IMR-90 (cell line): ENCODE measurements at regions not wholly inside any gene's neighbourhood (a gene's known extent, or its start where the extent isn't known, plus 50 kb on each side); places are given as distances from the start of the nearest gene placed in this dataset.

ENCODE experiments used
- ATAC-seq: fragments of 200-7000 bp; cut with Tn5 transposase; 2 replicates; pipeline ENCODE4 v1.9.1; 2020; ENCODE audit warnings: low read depth, mild to moderate bottlenecking, moderate library complexity
- BruUV-seq: library from RNA; stranded (reverse); fragments of 400-500 nt; replicated peaks from 2 replicates; lab custom pipeline; 2021; lab: Mats Ljungman, UMichigan
- CTCF ChIA-PET: fragments of 300-600 bp; formaldehyde crosslinking; extraction: SDS; loops from one replicate; lab custom pipeline; 2021; ENCODE audit warnings: antibody characterized with exemption; lab: Yijun Ruan, JAX
- POLR2A ChIA-PET: fragments of 300-600 bp; sonication (Branson Sonifier 250); formaldehyde crosslinking; loops from one replicate; lab custom pipeline; 2022; ENCODE audit warnings: antibody characterized with exemption; ENCODE audit not compliant: unreplicated experiment; lab: Charles Lee
- DNase-seq: peaks from one replicate; pipeline ENCODE4 v3.0.0; 2013
- H2AFZ ChIP-seq: replicated peaks from 2 replicates; pipeline ENCODE3; 2013; ENCODE audit warnings: low read length, mild to moderate bottlenecking; ENCODE audit not compliant: poor library complexity
- H2AK5ac ChIP-seq: 2 replicates; pipeline ENCODE4 v1.6.1; 2013; ENCODE audit warnings: low read depth, low read length, inconsistent platforms
- H2AK9ac ChIP-seq: replicated peaks from 2 replicates; pipeline ENCODE3; 2013; ENCODE audit warnings: mild to moderate bottlenecking, low read depth, low read length, moderate library complexity; ENCODE audit not compliant: poor library complexity
- H2BK120ac ChIP-seq: 2 replicates; pipeline ENCODE4 v1.6.1; 2013; ENCODE audit warnings: low read depth, low read length, inconsistent platforms
- H2BK15ac ChIP-seq: 3 replicates; pipeline ENCODE4 v1.6.1; 2013; ENCODE audit warnings: low read depth, low read length, inconsistent platforms
- H2BK20ac ChIP-seq: 2 replicates; pipeline ENCODE4 v1.6.1; 2013; ENCODE audit warnings: low read depth, mild to moderate bottlenecking, inconsistent platforms, low read length, moderate library complexity
- H2BK5ac ChIP-seq: 2 replicates; pipeline ENCODE4 v1.6.1; 2013; ENCODE audit warnings: mild to moderate bottlenecking, low read depth, low read length, inconsistent platforms; ENCODE audit not compliant: poor library complexity, severe bottlenecking
- H3K14ac ChIP-seq: replicated peaks from 2 replicates; pipeline ENCODE4 v1.6.1; 2013; ENCODE audit warnings: low read depth, low read length, inconsistent platforms
- H3K18ac ChIP-seq: 2 replicates; pipeline ENCODE4 v1.6.1; 2013; ENCODE audit warnings: low read depth, low read length, control low read depth
- H3K23ac ChIP-seq: 2 replicates; pipeline ENCODE4 v1.6.1; 2013; ENCODE audit warnings: low read depth, low read length, inconsistent platforms
- H3K27ac ChIP-seq: 2 replicates; pipeline ENCODE4 v1.5.1; 2013; ENCODE audit warnings: mild to moderate bottlenecking, control low read depth, low read length; ENCODE audit not compliant: insufficient read depth
- H3K27me3 ChIP-seq: 2 replicates; pipeline ENCODE4 v1.6.1; 2013; ENCODE audit warnings: low read length; ENCODE audit not compliant: control insufficient read depth, insufficient read depth
- H3K36me3 ChIP-seq: 2 replicates; pipeline ENCODE4 v1.6.1; 2013; ENCODE audit warnings: low read length, mixed read lengths; ENCODE audit not compliant: control insufficient read depth, insufficient read depth
- H3K4ac ChIP-seq: 2 replicates; pipeline ENCODE4 v1.6.1; 2013; ENCODE audit warnings: low read depth, low read length, inconsistent platforms
- H3K4me1 ChIP-seq: 2 replicates; pipeline ENCODE4 v1.6.1; 2013; ENCODE audit warnings: low read length, mixed read lengths; ENCODE audit not compliant: control insufficient read depth, insufficient read depth
- H3K4me2 ChIP-seq: 2 replicates; pipeline ENCODE4 v1.6.1; 2013; ENCODE audit warnings: low read depth, mild to moderate bottlenecking, control low read depth, low read length, moderate library complexity
- H3K4me3 ChIP-seq: 2 replicates; pipeline ENCODE4 v1.5.1; 2013; ENCODE audit warnings: low read depth, mild to moderate bottlenecking, control low read depth, low read length, moderate library complexity; ENCODE audit not compliant: insufficient read depth
- H3K56ac ChIP-seq: 2 replicates; pipeline ENCODE4 v1.6.1; 2013; ENCODE audit warnings: low read length, inconsistent platforms; ENCODE audit not compliant: insufficient read depth; ENCODE audit errors: extremely low read depth
- H3K79me1 ChIP-seq, 2 experiments: 2 replicates each; pipeline ENCODE4 v1.6.1; 2013; ENCODE audit warnings: low read length in 2 of 2, inconsistent platforms in 1 of 2, low read depth in 1 of 2
- H3K9ac ChIP-seq: 2 replicates; pipeline ENCODE4 v1.6.1; 2013; ENCODE audit warnings: low read depth, low read length, control low read depth
- H3K9me1 ChIP-seq: 2 replicates; pipeline ENCODE4 v1.6.1; 2013; ENCODE audit warnings: low read length, inconsistent platforms; ENCODE audit not compliant: insufficient read depth
- H3K9me3 ChIP-seq: 2 replicates; pipeline ENCODE4 v1.6.1; 2013; ENCODE audit warnings: low read length; ENCODE audit not compliant: control insufficient read depth, insufficient read depth
- H4K20me1 ChIP-seq: 2 replicates; pipeline ENCODE4 v1.6.1; 2013; ENCODE audit warnings: low read length, inconsistent platforms; ENCODE audit not compliant: insufficient read depth
- H4K5ac ChIP-seq: 2 replicates; pipeline ENCODE4 v1.6.1; 2013; ENCODE audit warnings: mild to moderate bottlenecking, low read depth, low read length, control low read depth
- H4K8ac ChIP-seq, 2 experiments: 2 replicates each; pipeline ENCODE4 v1.6.1; 2013; ENCODE audit warnings: low read depth in 2 of 2, low read length in 2 of 2, control low read depth in 1 of 2, inconsistent platforms in 1 of 2
- H4K91ac ChIP-seq: 2 replicates; pipeline ENCODE4 v1.6.1; 2013; ENCODE audit warnings: low read depth, low read length, inconsistent platforms; ENCODE audit not compliant: insufficient read depth
- BHLHE40 ChIP-seq: fragments of 150-350 bp; IDR thresholded peaks from 2 replicates; pipeline ENCODE4 v1.6.1; 2016; ENCODE audit warnings: mild to moderate bottlenecking, low read depth, low read length
- CHD1 ChIP-seq: IDR thresholded peaks from 2 replicates; pipeline ENCODE4 v1.6.1; 2012; ENCODE audit warnings: low read depth, low read length, improper control_type of control experiment
- CTCF ChIP-seq: conservative IDR thresholded peaks from 2 replicates; pipeline ENCODE4 v1.5.1; 2012; ENCODE audit warnings: mild to moderate bottlenecking, low read depth, low read length, improper control_type of control experiment
- ELK1 ChIP-seq: fragments of 150-350 bp; IDR thresholded peaks from 2 replicates; pipeline ENCODE4 v1.6.1; 2016; ENCODE audit warnings: low read depth, mild to moderate bottlenecking, low read length, moderate library complexity, borderline replicate concordance
- FOS ChIP-seq: fragments of 150-350 bp; IDR thresholded peaks from 2 replicates; pipeline ENCODE4 v1.6.1; 2016; ENCODE audit warnings: low read depth, low read length
- SMC3 ChIP-seq: fragments of 150-350 bp; IDR thresholded peaks from 2 replicates; pipeline ENCODE4 v1.6.1; 2016; ENCODE audit warnings: low read depth, mild to moderate bottlenecking, antibody characterized with exemption, low read length, moderate library complexity
- USF2 ChIP-seq: fragments of 150-350 bp; IDR thresholded peaks from 2 replicates; pipeline ENCODE4 v1.6.1; 2017; ENCODE audit warnings: mild to moderate bottlenecking, antibody characterized with exemption, low read length, low read depth
- dilution Hi-C: fragments of 300-500 bp; cut with HindIII; formaldehyde crosslinking; loops from one replicate; pipeline ENCODE4 v1.14.3; 2018; ENCODE audit warnings: low sequenced_read_pairs; ENCODE audit not compliant: unreplicated experiment
- in situ Hi-C: fragments of 300-500 bp; cut with MboI; formaldehyde crosslinking; loops from 3 replicates; pipeline ENCODE4 v1.14.3; 2019; ENCODE audit warnings: low sequenced_read_pairs, inconsistent platforms, mixed read lengths
- intact Hi-C: fragments of 100-400 bp; cut with micrococcal nuclease; formaldehyde crosslinking; loops from 2 replicates; pipeline ENCODE4 v1.10.0; 2022

GRCh38 chr1:55735106-55735505 lies 519.9 kb upstream of the USP24 start:
- ATAC-seq (peak; percentile 56), DNase-seq (no peak)
- H3K4me1 ChIP-seq, result peaks cover 3% of the 10 kb centered on the region; the same call in 1 of the 2 replicates
- in situ Hi-C loops (loop anchor here (10.0 kb wide), 1 partner anchor 840 kb away; the partner anchor contains the start of gene PLPP3), intact Hi-C loops (no loop called here), dilution Hi-C loops (no loop called here)
- H3K79me1 ChIP-seq, result no peaks in the 10 kb centered on the region
- peak overlapping the region; percentile 85 for H3K4ac ChIP-seq
- peak overlapping the region; percentile 94 for H3K18ac ChIP-seq
- no peaks in the 10 kb centered on the region for H3K27me3 ChIP-seq
- POLR2A ChIA-PET, result no interaction called here
- peak overlapping the region; percentile 31; the same call in 1 of the 2 replicates for H2AK5ac ChIP-seq
- no peak overlapping the region for H2AK9ac ChIP-seq
- no peak overlapping the region for H3K23ac ChIP-seq
- peak overlapping the region; percentile 91 for H4K5ac ChIP-seq
- no peak overlapping the region for H3K4me3 ChIP-seq
- no TSS peak for BruUV-seq
- no peak for TF ChIP-seq SMC3
- no peak for TF ChIP-seq CHD1
- no peak for TF ChIP-seq ELK1
- TF ChIP-seq CTCF, result no peak
- no peak for TF ChIP-seq USF2
- TF ChIP-seq BHLHE40, result no peak
- TF ChIP-seq FOS, result no peak
- 0 out of 2 replicates have a peak, but pooled peaks cover 4% of the 10 kb centered on the region for H3K9me1 ChIP-seq
- no peak overlapping the region for H3K4me2 ChIP-seq
- no peak overlapping the region for H3K56ac ChIP-seq
- peak overlapping the region; percentile 15 to 57; a peak in 3 of 4 replicates for H4K8ac ChIP-seq
- peak overlapping the region; percentile 63 for H2AFZ ChIP-seq
- H3K14ac ChIP-seq, result peak overlapping the region; percentile 91
- peak overlapping the region; percentile 63 for H2BK5ac ChIP-seq
- no peaks in the 10 kb centered on the region for H4K20me1 ChIP-seq
- H3K27ac ChIP-seq, result peak overlapping the region; percentile 41; the same call in 1 of the 2 replicates
- H2BK20ac ChIP-seq, result peak overlapping the region; percentile 80
- no peaks in the 10 kb centered on the region for H3K36me3 ChIP-seq
- peak overlapping the region; percentile 37; the same call in 2 of the 3 replicates for H2BK15ac ChIP-seq
- H4K91ac ChIP-seq, result peak overlapping the region; percentile 60; the same call in 1 of the 2 replicates
- no peak overlapping the region for H3K9ac ChIP-seq
- peak overlapping the region; percentile 81 for H2BK120ac ChIP-seq
- CTCF ChIA-PET, result no interaction called here
- H3K9me3 ChIP-seq, result no peaks in the 10 kb centered on the region; the same call in 1 of the 2 replicates
